G401.6 (cell line): ENCODE measurements at regions not wholly inside any gene's neighbourhood (a gene's known extent, or its start where the extent isn't known, plus 50 kb on each side); places are given as distances from the start of the nearest gene placed in this dataset.
"Not testable (repeated sequence)": the region's sequence is repeated elsewhere in the genome, so short reads cannot be mapped to it uniquely, and the experiment has no call there.

Experiments
- FAIRE-seq: peaks from 2 replicates; lab custom pipeline; 2012; peaks lifted over from hg19 to GRCh38; lab: Jason Lieb, UNC

GRCh38 chr15:95142531-95142930, 911.2 kb downstream of the MCTP2 start:
- no peak for FAIRE-seq

GRCh38 chr15:95146481-95146880, 915.1 kb downstream of the MCTP2 start:
- FAIRE-seq, result no peak

GRCh38 chr15:95148183-95148582, 916.8 kb downstream of the MCTP2 start:
- no peak for FAIRE-seq

GRCh38 chr15:95149036-95149435, 917.7 kb downstream of the MCTP2 start:
- FAIRE-seq, result no peak

GRCh38 chr15:95149771-95150170, 918.4 kb downstream of the MCTP2 start:
- FAIRE-seq, result no peak

GRCh38 chr15:95150466-95150865, 919.1 kb downstream of the MCTP2 start:
- no peak for FAIRE-seq

GRCh38 chr15:95152741-95153140, 921.4 kb downstream of the MCTP2 start:
- no peak for FAIRE-seq

GRCh38 chr15:95153201-95153600, 921.8 kb downstream of the MCTP2 start:
- FAIRE-seq, result not testable (repeated sequence)

- no peak for FAIRE-seq
Observed at GRCh38 chr15:95160316-95160715, 929.0 kb downstream of the MCTP2 start.

GRCh38 chr15:95162069-95162468, 930.7 kb downstream of the MCTP2 start:
- FAIRE-seq, result no peak

- no peak for FAIRE-seq
Observed at GRCh38 chr15:95162531-95162930, 931.2 kb downstream of the MCTP2 start.

- no peak for FAIRE-seq
Observed at GRCh38 chr15:95162967-95163531, 931.7 kb downstream of the MCTP2 start.

GRCh38 chr15:95168152-95168551, 936.8 kb downstream of the MCTP2 start:
- FAIRE-seq, result no peak

- no peak for FAIRE-seq
Observed at GRCh38 chr15:95168951-95169431, 937.6 kb downstream of the MCTP2 start.

- no peak for FAIRE-seq
Observed at GRCh38 chr15:95169541-95170459, 938.4 kb downstream of the MCTP2 start.

- no peak for FAIRE-seq
Observed at GRCh38 chr15:95170561-95171380, 939.4 kb downstream of the MCTP2 start.

- no peak for FAIRE-seq
Observed at GRCh38 chr15:95171564-95171963, 940.2 kb downstream of the MCTP2 start.

- FAIRE-seq, result no peak
Observed at GRCh38 chr15:95174301-95175259, 943.2 kb downstream of the MCTP2 start.

GRCh38 chr15:95175914-95176658, 944.7 kb downstream of the MCTP2 start:
- no peak for FAIRE-seq

- FAIRE-seq, result no peak
Observed at GRCh38 chr15:95176794-95177577, 945.6 kb downstream of the MCTP2 start.
